GM21423 (cell line): ENCODE measurements at regions not wholly inside any gene's neighbourhood (a gene's known extent, or its start where the extent isn't known, plus 50 kb on each side); places are given as distances from the start of the nearest gene placed in this dataset.
"Not testable (repeated sequence)": the region's sequence is repeated elsewhere in the genome, so short reads cannot be mapped to it uniquely, and the experiment has no call there.

Experiments
- ATAC-seq: cut with Tn5 transposase; IDR thresholded peaks from one replicate; pipeline ENCODE4 v1.9.1; 2021; ENCODE audit warnings: mild to moderate bottlenecking, moderate library complexity; ENCODE audit not compliant: unreplicated experiment

GRCh38 chr9:87392086-87392485, 105.6 kb upstream of the DAPK1 start:
- no peak for ATAC-seq

DNA sequence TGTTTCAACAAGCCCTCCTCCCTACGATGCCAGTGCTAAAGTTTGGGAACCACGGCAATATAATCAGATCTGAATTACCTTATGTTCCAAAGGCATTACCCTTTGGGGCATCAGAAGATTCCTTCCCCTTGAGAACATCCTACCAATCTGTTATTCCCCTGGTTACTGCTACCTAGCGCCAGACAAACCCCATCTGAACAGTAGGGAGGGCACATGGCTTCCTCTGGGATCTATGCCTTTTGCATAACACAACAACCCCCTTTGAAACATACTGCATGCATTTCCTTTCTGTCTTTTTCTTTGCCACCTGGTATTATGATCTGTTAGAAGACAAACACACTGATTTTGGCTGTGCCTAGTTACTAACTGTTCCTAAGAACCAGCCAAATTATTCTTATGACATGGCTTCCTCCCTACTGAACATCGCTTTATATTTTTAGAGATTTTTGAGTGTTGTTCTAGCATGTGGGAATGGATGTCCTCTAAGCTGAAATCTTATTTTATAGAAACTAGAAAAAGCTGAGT, 103.9 kb upstream of the DAPK1 start:
- ATAC-seq, result no peak

GRCh38 chr9:87395804-87396479, 101.7 kb upstream of the DAPK1 start:
- no peak for ATAC-seq

DNA sequence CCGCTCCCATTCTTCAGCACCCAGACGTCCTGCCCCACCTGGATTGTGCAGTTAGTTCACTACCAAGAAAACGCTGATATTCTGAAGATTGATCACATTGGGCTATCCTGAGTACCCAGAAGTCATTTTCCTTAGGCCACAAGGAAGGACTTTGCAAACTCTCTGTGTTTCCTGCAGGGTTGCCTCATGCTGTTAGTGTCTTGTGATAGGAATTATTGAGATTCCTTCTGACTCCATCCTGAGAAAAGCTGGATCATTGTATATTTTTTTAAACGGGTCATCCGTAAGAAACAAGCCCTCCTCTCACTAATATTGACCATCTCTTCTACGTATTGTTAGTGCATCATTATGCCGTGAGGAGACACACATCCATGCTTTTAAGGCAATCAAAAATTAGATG, 96.0 kb upstream of the DAPK1 start:
- ATAC-seq, result no peak

DNA sequence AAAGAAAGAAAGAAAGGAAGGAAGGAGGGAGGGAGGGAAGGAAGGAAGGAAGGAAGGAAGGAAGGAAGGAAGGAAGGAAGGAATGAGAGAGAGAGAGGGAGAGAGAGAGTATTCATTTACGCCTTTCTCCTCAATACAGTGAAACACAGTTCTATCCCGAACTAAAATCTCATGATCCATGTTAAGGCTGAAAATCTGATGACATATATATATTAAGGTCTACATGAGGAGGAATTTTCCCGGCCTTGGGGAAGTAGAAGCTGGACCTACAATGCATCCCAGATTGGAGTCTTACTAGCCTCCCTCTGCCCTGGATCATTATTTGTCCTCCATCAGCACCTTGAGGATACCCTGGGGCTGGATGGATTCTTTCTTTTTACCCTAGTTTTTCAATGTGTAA, 95.1 kb upstream of the DAPK1 start:
- ATAC-seq, result no peak

- no peak for ATAC-seq
Observed at GRCh38 chr9:87405677-87406542, 91.8 kb upstream of the DAPK1 start.

DNA sequence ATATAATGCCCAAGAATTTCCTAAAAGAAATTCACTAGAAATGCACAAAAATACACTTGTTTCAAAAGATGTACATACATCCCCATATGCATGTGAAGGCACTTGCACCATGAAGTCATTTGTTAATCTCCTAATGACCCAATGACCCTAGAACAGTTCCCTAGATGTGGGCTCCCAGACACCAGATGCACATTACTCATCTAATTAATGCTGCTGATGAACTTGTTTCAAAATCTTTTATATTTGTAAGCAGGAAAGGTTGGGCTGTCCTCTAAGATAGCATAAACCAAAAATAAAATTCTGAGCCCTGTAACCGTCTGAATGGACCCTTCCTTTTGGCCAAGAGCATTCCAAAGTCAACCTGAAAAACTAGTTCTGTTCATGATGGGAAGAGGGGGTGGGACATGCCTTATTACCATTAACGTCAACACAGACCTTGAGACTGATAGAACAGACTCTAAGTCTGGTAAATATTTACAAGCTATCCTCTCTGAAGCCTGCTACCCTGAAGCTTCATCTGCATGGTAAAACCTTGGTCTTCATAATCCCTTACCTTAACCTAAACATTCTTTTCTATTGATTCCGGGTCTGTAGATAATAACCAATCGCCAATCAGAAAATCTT, 91.0 kb upstream of the DAPK1 start:
- no peak for ATAC-seq

- not testable (repeated sequence) for ATAC-seq
Observed at GRCh38 chr9:87410047-87411005, 87.3 kb upstream of the DAPK1 start.

DNA sequence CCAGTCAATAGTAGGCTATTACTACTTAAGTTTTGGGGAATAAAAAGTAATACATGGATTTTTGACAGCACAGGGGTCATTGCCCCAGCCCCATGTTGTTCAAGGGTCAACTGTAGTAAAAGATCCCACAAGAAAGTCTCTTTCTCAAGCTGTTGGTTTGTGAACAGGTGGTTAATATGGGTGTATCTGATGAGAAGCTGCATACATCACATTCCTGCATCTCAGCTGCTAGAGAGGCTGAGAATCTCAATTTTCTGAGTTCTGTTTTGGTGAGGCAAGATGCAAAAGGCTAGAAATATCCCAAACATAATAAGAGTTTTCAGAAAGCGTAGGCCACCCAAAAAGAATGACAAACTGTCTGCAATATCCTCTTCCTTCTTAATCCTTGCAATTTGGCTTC, 76.8 kb upstream of the DAPK1 start:
- ATAC-seq, result no peak

GRCh38 chr9:87421734-87422133, 75.9 kb upstream of the DAPK1 start:
- no peak for ATAC-seq

- no peak for ATAC-seq
Observed at GRCh38 chr9:87422999-87423398, 74.7 kb upstream of the DAPK1 start.

- not testable (repeated sequence) for ATAC-seq
Observed at GRCh38 chr9:87423885-87424284, 73.8 kb upstream of the DAPK1 start.

GRCh38 chr9:87425202-87425601, 72.5 kb upstream of the DAPK1 start:
- ATAC-seq, result no peak

GRCh38 chr9:87427851-87428506, 69.7 kb upstream of the DAPK1 start:
- ATAC-seq, result no peak

DNA sequence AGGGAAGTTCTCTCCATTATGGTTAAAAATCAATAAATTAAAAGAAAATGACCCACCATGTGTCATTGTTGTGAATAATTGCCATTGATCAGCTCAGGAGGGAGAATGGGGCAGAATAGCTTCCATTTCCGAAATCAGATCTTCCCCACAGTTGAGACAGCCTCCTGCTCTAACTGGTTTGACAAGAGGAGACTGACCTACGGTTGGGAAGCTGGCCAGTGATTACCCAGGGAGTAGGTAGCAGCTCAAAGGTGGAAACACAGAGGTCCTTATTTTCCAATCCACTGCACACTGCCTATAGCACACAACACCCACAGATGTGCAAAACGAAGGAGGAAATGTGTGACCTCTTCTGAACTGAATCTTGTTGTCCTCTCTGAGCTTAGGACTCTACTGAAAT, 69.0 kb upstream of the DAPK1 start:
- ATAC-seq, result no peak

DNA sequence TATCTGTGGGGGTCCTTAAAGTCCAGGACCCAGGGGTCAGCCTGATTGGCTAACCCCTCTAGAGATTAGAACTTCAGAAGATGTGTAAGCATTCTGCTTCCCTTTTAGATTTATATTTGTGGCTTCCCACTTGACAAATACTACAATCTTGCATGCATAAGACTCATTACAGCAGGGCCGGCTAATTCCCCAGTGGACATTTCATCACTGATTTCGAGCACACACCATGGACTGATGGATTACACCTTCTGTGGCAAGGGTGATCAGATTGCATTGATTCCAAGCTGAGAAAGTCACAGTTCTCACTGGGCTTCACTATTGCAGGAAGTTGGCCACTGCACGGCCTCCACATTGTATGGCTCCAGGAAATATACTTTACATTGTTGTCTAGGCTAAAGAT, 65.8 kb upstream of the DAPK1 start:
- ATAC-seq, result no peak

DNA sequence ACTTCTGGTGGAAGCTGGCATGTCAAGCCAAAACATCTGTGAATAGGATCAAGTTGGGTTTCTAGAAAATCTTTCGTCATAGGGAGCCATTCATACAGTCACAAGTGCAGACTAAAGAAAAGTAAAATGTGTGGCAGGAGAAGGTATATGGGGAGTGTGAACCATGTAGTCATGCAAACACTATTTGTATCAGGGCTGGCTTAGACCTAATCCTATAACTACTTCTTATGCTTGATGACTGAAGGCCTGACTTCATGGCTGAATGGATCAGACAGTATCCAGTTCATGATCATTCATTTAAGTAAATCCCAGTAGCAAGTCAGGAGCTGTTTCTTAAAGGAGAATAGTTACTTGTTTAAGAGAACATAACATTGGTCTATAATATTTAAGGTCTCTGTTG, 63.8 kb upstream of the DAPK1 start:
- ATAC-seq, result no peak

GRCh38 chr9:87434366-87434765, 63.3 kb upstream of the DAPK1 start:
- ATAC-seq, result no peak

GRCh38 chr9:87435189-87435880, 62.3 kb upstream of the DAPK1 start:
- ATAC-seq, result no peak
